ENCODE measurements at regions not wholly inside any gene's neighbourhood (a gene's known extent, or its start where the extent isn't known, plus 50 kb on each side); places are given as distances from the start of the nearest gene placed in this dataset.

- no peak overlapping the region for H3K4me3 ChIP-seq (ENCODE audit: low read depth, low read length)
- DNase-seq (ENCODE audit: low read depth): no peak
- no peak for TF ChIP-seq CTCF (IDR thresholded peaks at IDR 0.05; ENCODE audit: control insufficient read depth, extremely low read depth, insufficient read depth)
Observed at GRCh38 chrX:25131055-25131454, 115.3 kb upstream of the ARX start.

DNA sequence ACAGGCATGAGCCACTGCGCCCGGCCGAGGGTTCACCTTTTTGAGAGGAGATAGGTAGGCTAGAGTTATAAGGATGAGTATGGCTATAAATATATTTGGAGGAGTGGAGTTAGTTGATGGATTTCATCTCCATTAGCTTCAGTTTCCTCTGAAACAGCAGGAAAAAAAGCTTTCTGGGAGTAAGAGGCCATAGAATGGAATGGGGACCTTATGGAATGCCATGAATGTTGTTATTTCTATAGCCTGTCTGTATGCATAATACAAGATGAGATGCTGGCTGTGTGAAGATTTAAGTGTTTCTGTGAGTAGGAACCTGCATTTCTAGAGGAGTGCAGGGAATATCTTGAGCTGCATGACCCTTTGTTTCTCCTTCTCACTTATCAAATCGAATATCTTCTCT lies 114.9 kb upstream of the ARX start:
- H3K4me3 ChIP-seq (ENCODE audit: low read depth, low read length): no peak overlapping the region
- no peak for DNase-seq (ENCODE audit: low read depth)
- TF ChIP-seq CTCF (IDR thresholded peaks at IDR 0.05; ENCODE audit: control insufficient read depth, extremely low read depth, insufficient read depth): no peak

- H3K4me3 ChIP-seq (ENCODE audit: low read depth, low read length): no peak overlapping the region
- no peak for TF ChIP-seq CTCF (IDR thresholded peaks at IDR 0.05; ENCODE audit: control insufficient read depth, extremely low read depth, insufficient read depth)
- DNase-seq (ENCODE audit: low read depth): no peak
Observed at GRCh38 chrX:25125483-25125882, 109.7 kb upstream of the ARX start.

- no peak overlapping the region for H3K4me3 ChIP-seq (ENCODE audit: low read depth, low read length)
- DNase-seq (ENCODE audit: low read depth): no peak
- TF ChIP-seq CTCF (IDR thresholded peaks at IDR 0.05; ENCODE audit: control insufficient read depth, extremely low read depth, insufficient read depth): no peak
Observed at GRCh38 chrX:25124391-25124790, 108.6 kb upstream of the ARX start.

DNA sequence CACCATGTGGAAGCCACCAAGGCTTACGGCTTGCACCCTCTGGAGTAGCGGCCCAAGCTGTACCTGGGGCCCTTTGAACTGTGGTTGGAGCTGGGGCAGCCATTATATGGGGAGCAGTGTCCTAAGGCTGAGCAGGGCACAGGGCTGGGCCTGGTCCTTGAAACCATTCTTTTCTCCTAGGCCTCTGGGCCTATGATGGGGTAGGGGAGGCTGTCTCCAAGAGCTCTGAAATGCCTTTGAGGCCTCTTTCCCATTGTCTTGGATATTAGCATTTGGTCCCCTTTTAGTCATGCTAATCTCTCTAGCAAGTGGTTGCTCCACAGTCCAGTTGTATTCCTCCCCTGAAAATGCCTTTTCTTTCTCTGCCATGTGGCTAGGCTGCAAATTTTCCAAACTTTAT lies 96.4 kb upstream of the ARX start:
- H3K4me3 ChIP-seq (ENCODE audit: low read depth, low read length): no peak overlapping the region
- TF ChIP-seq CTCF (IDR thresholded peaks at IDR 0.05; ENCODE audit: control insufficient read depth, extremely low read depth, insufficient read depth): no peak
- no peak for DNase-seq (ENCODE audit: low read depth)

DNA sequence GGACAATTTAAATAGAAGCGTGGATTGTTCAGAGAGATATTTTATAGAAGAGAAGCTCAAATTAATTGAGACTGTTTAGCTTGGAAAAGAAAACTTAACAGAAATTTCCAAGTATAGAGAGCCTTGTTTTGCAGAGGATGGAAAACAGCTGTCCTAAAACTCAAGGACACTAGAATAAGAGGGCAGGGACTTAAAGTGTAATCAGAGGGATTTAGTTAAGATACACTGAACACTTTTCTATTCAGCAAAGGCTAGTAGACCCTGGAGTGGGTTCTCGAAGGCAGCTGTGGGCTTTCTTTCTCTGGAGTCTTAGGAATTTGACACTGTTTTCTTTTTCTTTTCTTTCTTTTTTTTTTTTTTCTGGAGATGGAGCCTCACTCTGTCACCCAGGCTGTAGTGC lies 92.7 kb upstream of the ARX start:
- TF ChIP-seq CTCF (IDR thresholded peaks at IDR 0.05; ENCODE audit: control insufficient read depth, extremely low read depth, insufficient read depth): no peak
- no peak for DNase-seq (ENCODE audit: low read depth)

DNA sequence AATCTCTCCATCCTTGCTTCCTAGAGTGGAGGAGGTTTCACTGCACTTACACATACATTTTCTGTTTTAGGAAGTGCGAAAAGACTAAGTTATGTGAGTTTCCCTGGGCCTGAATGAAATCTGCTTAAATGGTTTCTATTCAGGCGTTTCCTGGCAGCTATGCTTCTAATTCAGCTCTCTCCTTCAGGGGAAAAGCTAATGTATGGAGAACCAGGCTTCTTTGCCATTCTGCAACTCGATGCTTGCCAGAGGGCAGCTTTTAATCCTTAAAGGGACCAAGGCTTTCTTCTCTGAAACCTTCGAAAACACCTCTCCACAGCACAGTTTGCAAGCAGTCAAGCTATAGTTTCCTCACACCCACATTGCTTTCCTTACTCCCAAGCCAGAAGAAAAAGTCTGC lies 89.5 kb upstream of the ARX start:
- H3K4me3 ChIP-seq (ENCODE audit: low read depth, low read length): no peak overlapping the region
- no peak for TF ChIP-seq CTCF (IDR thresholded peaks at IDR 0.05; ENCODE audit: control insufficient read depth, extremely low read depth, insufficient read depth)
- DNase-seq (ENCODE audit: low read depth): no peak

More for the DNA sequence above, 92.7 kb upstream of the ARX start:
- H3K4me3 ChIP-seq (ENCODE audit: low read depth, low read length): no peak overlapping the region

All from LNCaP clone FGC (cell line).